ENCODE measurements at regions not wholly inside any gene's neighbourhood (a gene's known extent, or its start where the extent isn't known, plus 50 kb on each side); places are given as distances from the start of the nearest gene placed in this dataset.

GRCh38 chr1:17885663-17886320 is 130.7 kb downstream of the ACTL8 start:
- no peak for DNase-seq (ENCODE audit: low read depth)
- H3K4me3 ChIP-seq (ENCODE audit: low read depth, low read length), result no peak overlapping the region
- TF ChIP-seq CTCF (IDR thresholded peaks at IDR 0.05; ENCODE audit: insufficient read depth, low read length), result no peak

GRCh38 chr1:17886386-17886785 is 131.3 kb downstream of the ACTL8 start:
- H3K4me3 ChIP-seq (ENCODE audit: low read depth, low read length), result no peak overlapping the region
- TF ChIP-seq CTCF (IDR thresholded peaks at IDR 0.05; ENCODE audit: insufficient read depth, low read length), result no peak
- no peak for DNase-seq (ENCODE audit: low read depth)

GRCh38 chr1:17886838-17887441 is 131.8 kb downstream of the ACTL8 start:
- no peak overlapping the region for H3K4me3 ChIP-seq (ENCODE audit: low read depth, low read length)
- TF ChIP-seq CTCF (IDR thresholded peaks at IDR 0.05; ENCODE audit: insufficient read depth, low read length), result no peak
- DNase-seq (ENCODE audit: low read depth), result no peak

- DNase-seq (ENCODE audit: low read depth), result no peak
- TF ChIP-seq CTCF (IDR thresholded peaks at IDR 0.05; ENCODE audit: insufficient read depth, low read length), result no peak
- H3K4me3 ChIP-seq (ENCODE audit: low read depth, low read length), result no peak overlapping the region
Observed at GRCh38 chr1:17887661-17888371, 132.7 kb downstream of the ACTL8 start.

GRCh38 chr1:17890056-17890814 is 135.1 kb downstream of the ACTL8 start:
- DNase-seq (ENCODE audit: low read depth), result no peak
- no peak for TF ChIP-seq CTCF (IDR thresholded peaks at IDR 0.05; ENCODE audit: insufficient read depth, low read length)
- H3K4me3 ChIP-seq (ENCODE audit: low read depth, low read length), result no peak overlapping the region

GRCh38 chr1:17890815-17891191 is 135.7 kb downstream of the ACTL8 start:
- no peak for DNase-seq (ENCODE audit: low read depth)
- H3K4me3 ChIP-seq (ENCODE audit: low read depth, low read length), result no peak overlapping the region
- TF ChIP-seq CTCF (IDR thresholded peaks at IDR 0.05; ENCODE audit: insufficient read depth, low read length), result no peak

Measured in fibroblast of the aortic adventitia (primary cell).